SK-N-SH (cell line): ENCODE measurements at regions not wholly inside any gene's neighbourhood (a gene's known extent, or its start where the extent isn't known, plus 50 kb on each side); places are given as distances from the start of the nearest gene placed in this dataset.

Source experiments
- CTCF ChIA-PET: fragments of 300-600, 350-600 bp; formaldehyde crosslinking; extraction: SDS; loops from one replicate; lab custom pipeline; 2021; lab: Yijun Ruan, JAX
- POLR2A ChIA-PET: fragments of 350-600 bp; sonication (Branson Sonifier 250); formaldehyde crosslinking; extraction: SDS; loops from one replicate; lab custom pipeline; 2020; ENCODE audit warnings: antibody characterized with exemption, inconsistent platforms; lab: Yijun Ruan, JAX
- DNase-seq: peaks from one replicate; pipeline ENCODE4 v3.0.0; 2012
- H2AFZ ChIP-seq: fragments of 200-600 bp; sonication (generic); 2 replicates; pipeline ENCODE4 v1.8.1; 2016; ENCODE audit warnings: antibody characterized with exemption, mild to moderate bottlenecking, low read depth
- H3F3A ChIP-seq: fragments of 200-600 bp; sonication (generic); replicated peaks from 2 replicates; pipeline ENCODE3; 2016; ENCODE audit warnings: antibody characterized with exemption, mild to moderate bottlenecking; ENCODE audit not compliant: insufficient read depth
- H3K27ac ChIP-seq, 2 experiments: fragments of 200-500 bp in 1 of 2; fragments of 200-600 bp in 1 of 2; sonication (Bioruptor generic) in 1 of 2; sonication (generic), shearing (Covaris generic) in 1 of 2; 2 replicates each; pipeline versions ENCODE4 v1.5.1 to v1.6.1; 2014 to 2016; ENCODE audit warnings: low read depth in 2 of 2, inconsistent platforms in 1 of 2, low read length in 1 of 2, mild to moderate bottlenecking in 1 of 2, mixed read lengths in 1 of 2
- H3K27me3 ChIP-seq: fragments of 200-600 bp; sonication (generic), shearing (Covaris generic); 2 replicates; pipeline ENCODE4 v1.6.1; 2016; ENCODE audit warnings: mixed run types; ENCODE audit not compliant: insufficient read depth
- H3K36me3 ChIP-seq, 2 experiments: fragments of 200-500 bp in 1 of 2; fragments of 200-600 bp in 1 of 2; sonication (Bioruptor generic) in 1 of 2; sonication (generic) in 1 of 2; replicated peaks in 1 of 2; 2 replicates each; pipeline versions ENCODE3 to v1.5.1; 2014 to 2016; ENCODE audit warnings: low read length in 1 of 2, mild to moderate bottlenecking in 1 of 2; ENCODE audit not compliant: insufficient read depth in 2 of 2, control insufficient read depth in 1 of 2
- H3K4me1 ChIP-seq, 2 experiments: fragments of 200-500 bp in 1 of 2; fragments of 200-600 bp in 1 of 2; sonication (Bioruptor generic) in 1 of 2; sonication (generic), shearing (Covaris generic) in 1 of 2; 2 replicates each; pipeline versions ENCODE4 v1.5.1 to v1.6.1; 2014 to 2016; ENCODE audit warnings: low read depth in 1 of 2, low read length in 1 of 2, mixed run types in 1 of 2; ENCODE audit not compliant: insufficient read depth in 2 of 2, control insufficient read depth in 1 of 2
- H3K4me2 ChIP-seq: fragments of 200-600 bp; sonication (generic), shearing (Covaris generic); 2 replicates; pipeline ENCODE4 v1.6.1; 2017; ENCODE audit warnings: mixed run types
- H3K4me3 ChIP-seq, 2 experiments: fragments of 200-500 bp in 1 of 2; fragments of 200-600 bp in 1 of 2; sonication (Bioruptor generic) in 1 of 2; sonication (generic), shearing (Covaris generic) in 1 of 2; 2 replicates each; pipeline versions ENCODE4 v1.5.1 to v1.8.1; 2014 to 2016; ENCODE audit warnings: low read depth in 2 of 2, inconsistent platforms in 1 of 2, low read length in 1 of 2, mild to moderate bottlenecking in 1 of 2, mixed read lengths in 1 of 2, moderate library complexity in 1 of 2
- H3K79me2 ChIP-seq: fragments of 200-600 bp; sonication (generic); 2 replicates; pipeline ENCODE4 v1.8.1; 2017; ENCODE audit warnings: mild to moderate bottlenecking; ENCODE audit not compliant: insufficient read depth
- H3K9ac ChIP-seq: fragments of 200-600 bp; sonication (generic); 2 replicates; pipeline ENCODE4 v1.6.1; 2017; ENCODE audit warnings: mixed run types
- H3K9me2 ChIP-seq: fragments of 200-600 bp; sonication (generic); 2 replicates; pipeline ENCODE4 v1.6.1; 2017; ENCODE audit warnings: mixed run types
- H3K9me3 ChIP-seq: fragments of 200-600 bp; sonication (generic); 2 replicates; pipeline ENCODE4 v1.6.1; 2017; ENCODE audit warnings: mixed run types, mild to moderate bottlenecking, moderate library complexity
- H4K20me1 ChIP-seq: fragments of 200-600 bp; sonication (generic); 2 replicates; pipeline ENCODE4 v1.6.1; 2017; ENCODE audit warnings: mild to moderate bottlenecking, mixed run types; ENCODE audit not compliant: insufficient read depth
- ELF1 ChIP-seq: IDR thresholded peaks from 2 replicates; pipeline ENCODE4 v1.4.0; 2012
- EZH2phosphoT487 ChIP-seq: fragments of 200-600 bp; sonication (generic); IDR thresholded peaks from 2 replicates; pipeline ENCODE4 v1.6.1; 2017; ENCODE audit warnings: low read depth, mixed run types, mild to moderate bottlenecking, antibody characterized with exemption, moderate library complexity, borderline replicate concordance
- FOSL2 ChIP-seq: IDR thresholded peaks from 2 replicates; pipeline ENCODE4 v1.4.0; 2012; ENCODE audit warnings: low read depth, mild to moderate bottlenecking, moderate library complexity, borderline replicate concordance
- FOXJ3 ChIP-seq: sonication (generic); formaldehyde crosslinking; IDR thresholded peaks from 2 replicates; pipeline ENCODE4 v1.5.1; 2020; ENCODE audit warnings: mild to moderate bottlenecking, missing genetic modification reagents
- FOXM1 ChIP-seq: IDR thresholded peaks from 2 replicates; pipeline ENCODE4 v1.4.0; 2012; ENCODE audit warnings: low read depth, mild to moderate bottlenecking
- GABPA ChIP-seq: IDR thresholded peaks from 2 replicates; pipeline ENCODE4 v1.4.0; 2012; ENCODE audit warnings: low read depth, mild to moderate bottlenecking
- JUND ChIP-seq: IDR thresholded peaks from 2 replicates; pipeline ENCODE4 v1.4.0; 2012
- MXI1 ChIP-seq: IDR thresholded peaks from 2 replicates; pipeline ENCODE4 v1.6.1; 2012; ENCODE audit warnings: mild to moderate bottlenecking, low read depth, low read length, improper control_type of control experiment
- NRF1 ChIP-seq: IDR thresholded peaks from 2 replicates; pipeline ENCODE4 v1.6.1; 2012; ENCODE audit warnings: low read depth, mild to moderate bottlenecking, low read length
- POLR2AphosphoS5 ChIP-seq: IDR thresholded peaks from 2 replicates; pipeline ENCODE4 v1.6.1; 2012; ENCODE audit warnings: low read depth, low read length
- RAD21 ChIP-seq: IDR thresholded peaks from 2 replicates; pipeline ENCODE4 v1.6.1; 2012; ENCODE audit warnings: mild to moderate bottlenecking, low read length
- RCOR1 ChIP-seq: fragments of 150-350 bp; IDR thresholded peaks from 2 replicates; pipeline ENCODE4 v1.6.1; 2017; ENCODE audit warnings: antibody characterized with exemption, low read length
- RFX5 ChIP-seq: IDR thresholded peaks from 2 replicates; pipeline ENCODE4 v1.6.1; 2012; ENCODE audit warnings: mild to moderate bottlenecking, improper control_type of control experiment, low read length
- SMC3 ChIP-seq: IDR thresholded peaks from 2 replicates; pipeline ENCODE4 v1.6.1; 2012; ENCODE audit warnings: low read depth, low read length, improper control_type of control experiment
- YY1 ChIP-seq: IDR thresholded peaks from 2 replicates; pipeline ENCODE4 v1.4.0; 2012; ENCODE audit warnings: low read depth, mild to moderate bottlenecking
- WGBS: methylation state at CpG from one replicate; pipeline ENCODE4 v1.1.6; 2017; ENCODE audit warnings: low lambda C conversion rate; 5-methylcytosine and 5-hydroxymethylcytosine counted together
- TF ChIP-seq, protein P1 (sequence below): fragments of 150-350 bp; IDR thresholded peaks from 2 replicates; pipeline ENCODE4 v1.6.1; 2016; ENCODE audit warnings: mild to moderate bottlenecking, low read depth, low read length
- TF ChIP-seq, protein P2 (sequence below): IDR thresholded peaks from 2 replicates; pipeline ENCODE4; 2012
- TF ChIP-seq, protein P3 (sequence below): IDR thresholded peaks from 2 replicates; pipeline ENCODE4 v1.6.1; 2012; ENCODE audit warnings: mild to moderate bottlenecking, low read depth, low read length, moderate library complexity

DNA sequence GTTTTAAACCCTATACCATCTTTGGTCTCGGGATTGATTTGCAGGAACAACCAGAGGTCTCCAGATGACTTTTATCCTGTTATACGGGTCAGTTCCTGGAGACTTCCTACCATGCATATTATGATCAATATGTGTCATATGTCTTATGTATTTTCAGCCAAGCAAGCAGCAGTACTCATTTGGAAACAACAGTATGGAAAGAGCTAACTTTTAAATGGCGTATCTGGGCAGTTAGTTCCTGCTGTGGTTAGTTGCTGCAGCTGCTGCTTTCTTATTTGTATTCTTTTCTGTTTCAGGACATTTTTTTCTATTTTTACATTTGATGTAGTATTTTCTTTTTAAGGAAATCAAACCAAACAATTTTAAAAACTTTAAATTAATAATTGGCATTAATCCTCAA is 207.5 kb downstream of the MANEA start:
- H2AFZ ChIP-seq, result no peak overlapping the region
- no peak overlapping the region for H3K27ac ChIP-seq
- H3K79me2 ChIP-seq, result no peaks in the 10 kb centered on the region
- no peak for DNase-seq
- no peaks in the 10 kb centered on the region for H3F3A ChIP-seq
- no peaks in the 10 kb centered on the region for H3K27me3 ChIP-seq
- H3K36me3 ChIP-seq, result no peaks in the 10 kb centered on the region
- H3K9ac ChIP-seq, result no peak overlapping the region
- no peak overlapping the region for H3K4me3 ChIP-seq
- no peak overlapping the region for H3K4me2 ChIP-seq
- CTCF ChIA-PET, result no interaction called here
- H3K9me3 ChIP-seq, result no peaks in the 10 kb centered on the region
- H4K20me1 ChIP-seq, result no peaks in the 10 kb centered on the region
- POLR2A ChIA-PET, result no interaction called here
- WGBS, result 35% methylated on average over 3 of the region's 3 CpGs
- TF ChIP-seq, protein P1, sequence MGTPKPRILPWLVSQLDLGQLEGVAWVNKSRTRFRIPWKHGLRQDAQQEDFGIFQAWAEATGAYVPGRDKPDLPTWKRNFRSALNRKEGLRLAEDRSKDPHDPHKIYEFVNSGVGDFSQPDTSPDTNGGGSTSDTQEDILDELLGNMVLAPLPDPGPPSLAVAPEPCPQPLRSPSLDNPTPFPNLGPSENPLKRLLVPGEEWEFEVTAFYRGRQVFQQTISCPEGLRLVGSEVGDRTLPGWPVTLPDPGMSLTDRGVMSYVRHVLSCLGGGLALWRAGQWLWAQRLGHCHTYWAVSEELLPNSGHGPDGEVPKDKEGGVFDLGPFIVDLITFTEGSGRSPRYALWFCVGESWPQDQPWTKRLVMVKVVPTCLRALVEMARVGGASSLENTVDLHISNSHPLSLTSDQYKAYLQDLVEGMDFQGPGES, result no peak
- TF ChIP-seq, protein P2, sequence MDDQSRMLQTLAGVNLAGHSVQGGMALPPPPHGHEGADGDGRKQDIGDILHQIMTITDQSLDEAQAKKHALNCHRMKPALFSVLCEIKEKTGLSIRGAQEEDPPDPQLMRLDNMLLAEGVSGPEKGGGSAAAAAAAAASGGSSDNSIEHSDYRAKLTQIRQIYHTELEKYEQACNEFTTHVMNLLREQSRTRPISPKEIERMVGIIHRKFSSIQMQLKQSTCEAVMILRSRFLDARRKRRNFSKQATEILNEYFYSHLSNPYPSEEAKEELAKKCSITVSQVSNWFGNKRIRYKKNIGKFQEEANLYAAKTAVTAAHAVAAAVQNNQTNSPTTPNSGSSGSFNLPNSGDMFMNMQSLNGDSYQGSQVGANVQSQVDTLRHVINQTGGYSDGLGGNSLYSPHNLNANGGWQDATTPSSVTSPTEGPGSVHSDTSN, result no peak
- TF ChIP-seq RCOR1 (no peak), JUND (no peak), MXI1 (no peak), FOSL2 (no peak), GABPA (no peak), ELF1 (no peak), EZH2phosphoT487 (no peak), RFX5 (no peak), POLR2AphosphoS5 (no peak), RAD21 (no peak), FOXJ3 (CRISPR knock-in tag) (no peak), NRF1 (no peak), YY1 (no peak), SMC3 (no peak), FOXM1 (no peak)
- TF ChIP-seq, protein P3, sequence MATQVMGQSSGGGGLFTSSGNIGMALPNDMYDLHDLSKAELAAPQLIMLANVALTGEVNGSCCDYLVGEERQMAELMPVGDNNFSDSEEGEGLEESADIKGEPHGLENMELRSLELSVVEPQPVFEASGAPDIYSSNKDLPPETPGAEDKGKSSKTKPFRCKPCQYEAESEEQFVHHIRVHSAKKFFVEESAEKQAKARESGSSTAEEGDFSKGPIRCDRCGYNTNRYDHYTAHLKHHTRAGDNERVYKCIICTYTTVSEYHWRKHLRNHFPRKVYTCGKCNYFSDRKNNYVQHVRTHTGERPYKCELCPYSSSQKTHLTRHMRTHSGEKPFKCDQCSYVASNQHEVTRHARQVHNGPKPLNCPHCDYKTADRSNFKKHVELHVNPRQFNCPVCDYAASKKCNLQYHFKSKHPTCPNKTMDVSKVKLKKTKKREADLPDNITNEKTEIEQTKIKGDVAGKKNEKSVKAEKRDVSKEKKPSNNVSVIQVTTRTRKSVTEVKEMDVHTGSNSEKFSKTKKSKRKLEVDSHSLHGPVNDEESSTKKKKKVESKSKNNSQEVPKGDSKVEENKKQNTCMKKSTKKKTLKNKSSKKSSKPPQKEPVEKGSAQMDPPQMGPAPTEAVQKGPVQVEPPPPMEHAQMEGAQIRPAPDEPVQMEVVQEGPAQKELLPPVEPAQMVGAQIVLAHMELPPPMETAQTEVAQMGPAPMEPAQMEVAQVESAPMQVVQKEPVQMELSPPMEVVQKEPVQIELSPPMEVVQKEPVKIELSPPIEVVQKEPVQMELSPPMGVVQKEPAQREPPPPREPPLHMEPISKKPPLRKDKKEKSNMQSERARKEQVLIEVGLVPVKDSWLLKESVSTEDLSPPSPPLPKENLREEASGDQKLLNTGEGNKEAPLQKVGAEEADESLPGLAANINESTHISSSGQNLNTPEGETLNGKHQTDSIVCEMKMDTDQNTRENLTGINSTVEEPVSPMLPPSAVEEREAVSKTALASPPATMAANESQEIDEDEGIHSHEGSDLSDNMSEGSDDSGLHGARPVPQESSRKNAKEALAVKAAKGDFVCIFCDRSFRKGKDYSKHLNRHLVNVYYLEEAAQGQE, result no peak
- no peaks in the 10 kb centered on the region for H3K4me1 ChIP-seq
- no peaks in the 10 kb centered on the region for H3K9me2 ChIP-seq
